ENCODE measurements at regions not wholly inside any gene's neighbourhood (a gene's known extent, or its start where the extent isn't known, plus 50 kb on each side); places are given as distances from the start of the nearest gene placed in this dataset.

GRCh38 chr12:85352016-85352415 is 72.0 kb downstream of the ALX1 start:
- ChIA-PET CTCF (no interaction called here), POLR2A (no interaction called here)
- no peaks in the 10 kb centered on the region for H3K36me3 Mint-ChIP-seq (ENCODE audit: low read depth)
- no peak overlapping the region for H3K27ac Mint-ChIP-seq
- H3K27me3 Mint-ChIP-seq = no peaks in the 10 kb centered on the region
- no peaks in the 10 kb centered on the region for H3K4me1 Mint-ChIP-seq
- no peak for DNase-seq
- H3K9me3 Mint-ChIP-seq = no peaks in the 10 kb centered on the region
- H3K4me3 Mint-ChIP-seq = no peak overlapping the region

DNA sequence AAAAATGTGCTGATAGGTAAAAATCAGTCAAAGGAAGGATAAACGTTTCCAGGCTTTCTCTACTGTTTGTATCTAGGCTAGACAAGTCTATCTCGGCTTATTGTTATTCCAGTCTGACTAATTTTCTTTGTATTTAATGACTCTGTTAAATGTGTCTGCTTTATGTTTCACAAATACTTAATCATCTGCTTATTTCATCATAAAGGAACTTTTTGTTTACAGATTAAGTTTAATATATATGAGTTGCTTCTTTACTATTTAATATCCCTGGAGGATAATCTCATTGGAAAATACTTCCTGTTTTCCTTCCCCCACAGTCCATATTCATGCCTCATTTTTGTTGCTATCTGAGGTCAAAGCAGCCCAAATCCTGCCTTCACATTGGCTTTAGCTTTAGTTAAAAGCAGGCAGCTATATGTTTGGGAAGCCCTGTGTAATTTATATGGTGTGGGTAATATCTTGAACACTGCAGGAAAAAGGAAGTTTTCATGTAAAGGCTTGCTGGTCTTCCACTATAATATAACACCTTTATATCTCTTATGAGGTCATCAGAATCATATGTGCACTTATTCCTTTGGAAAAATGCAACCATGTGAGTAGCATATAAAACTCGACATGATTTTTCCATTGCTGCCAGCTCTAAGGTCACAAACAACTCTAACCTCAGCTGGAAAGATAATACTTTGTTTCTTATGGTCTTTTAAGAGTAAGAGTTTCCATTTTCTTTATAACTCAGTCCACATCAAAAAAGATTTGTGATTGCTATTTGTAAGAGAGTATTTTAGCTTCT is 76.8 kb downstream of the ALX1 start:
- ChIA-PET CTCF (no interaction called here), POLR2A (no interaction called here)
- Mint-ChIP-seq H3K27me3 (no peaks in the 10 kb centered on the region), H3K4me3 (no peak overlapping the region), H3K9me3 (peaks cover 2% of the 10 kb centered on the region), H3K4me1 (no peaks in the 10 kb centered on the region), H3K36me3 (ENCODE audit: low read depth) (no peaks in the 10 kb centered on the region), H3K27ac (no peak overlapping the region)
- DNase-seq = no peak

DNA sequence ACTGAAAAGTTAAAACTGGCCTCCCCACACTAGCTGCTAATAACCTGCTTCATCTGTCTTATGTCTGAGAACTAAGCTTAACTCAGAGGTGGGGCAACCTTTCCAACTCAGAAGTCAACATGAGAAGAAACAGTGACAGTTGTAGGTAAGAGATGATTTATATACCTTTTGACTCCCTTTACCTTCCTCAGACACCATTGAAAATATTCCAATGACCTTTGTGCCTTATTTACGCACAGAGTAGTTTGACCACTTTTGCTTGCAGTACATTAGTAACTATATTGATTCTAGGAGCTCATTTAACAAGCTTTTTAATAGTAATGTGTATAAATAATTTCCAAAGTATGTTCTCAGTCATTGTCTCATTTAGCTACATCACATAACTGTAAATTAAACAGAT is 77.6 kb downstream of the ALX1 start:
- ChIA-PET CTCF (no interaction called here), POLR2A (no interaction called here)
- H3K9me3 Mint-ChIP-seq = peaks cover 3% of the 10 kb centered on the region
- no peaks in the 10 kb centered on the region for H3K36me3 Mint-ChIP-seq (ENCODE audit: low read depth)
- no peak overlapping the region for H3K27ac Mint-ChIP-seq
- H3K4me3 Mint-ChIP-seq = no peak overlapping the region
- DNase-seq = no peak
- no peaks in the 10 kb centered on the region for H3K4me1 Mint-ChIP-seq
- no peaks in the 10 kb centered on the region for H3K27me3 Mint-ChIP-seq

- Mint-ChIP-seq H3K27me3 (no peaks in the 10 kb centered on the region), H3K27ac (no peak overlapping the region), H3K9me3 (peaks cover 3% of the 10 kb centered on the region), H3K36me3 (ENCODE audit: low read depth) (no peaks in the 10 kb centered on the region), H3K4me3 (no peak overlapping the region), H3K4me1 (no peaks in the 10 kb centered on the region)
- DNase-seq = no peak
- ChIA-PET CTCF (no interaction called here), POLR2A (no interaction called here)
Measured at GRCh38 chr12:85358715-85359114, 78.7 kb downstream of the ALX1 start.

DNA sequence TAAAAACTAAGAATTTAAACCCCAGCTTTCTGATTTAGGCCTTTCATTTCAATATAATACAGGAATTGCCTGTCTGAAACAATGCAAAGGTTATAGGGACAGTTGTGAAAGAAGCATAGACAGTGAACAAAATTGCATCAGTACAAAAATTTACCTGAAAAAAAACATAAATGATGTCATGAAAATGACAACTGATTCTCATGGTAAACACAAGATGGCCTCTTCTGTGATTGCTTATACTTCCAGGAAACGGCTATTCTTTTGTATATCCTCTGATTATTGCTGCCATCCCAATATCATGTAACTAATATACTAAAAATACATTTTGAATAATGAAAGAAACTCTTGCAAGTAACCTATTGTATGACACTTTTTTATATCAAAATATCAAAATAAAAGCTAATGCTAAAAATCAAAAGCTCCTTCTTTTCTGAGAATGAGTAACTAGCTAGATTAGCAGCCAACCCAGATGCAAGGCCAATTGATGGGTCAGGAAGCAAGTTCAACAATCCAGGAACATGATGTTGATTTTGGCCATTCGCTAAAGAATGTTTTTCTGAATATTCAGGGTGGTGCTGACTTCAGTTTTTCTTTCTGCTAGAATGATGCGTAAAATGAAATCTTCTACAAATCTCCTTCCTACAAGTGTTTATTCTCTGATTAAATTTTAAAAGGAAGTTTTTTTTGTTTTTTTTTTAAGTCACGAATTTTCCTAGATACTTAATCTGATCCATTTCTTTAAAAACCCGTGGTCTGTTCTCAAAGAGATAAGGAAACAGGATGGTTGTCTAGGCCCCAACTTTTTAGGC is 83.6 kb downstream of the ALX1 start:
- Mint-ChIP-seq H3K27me3 (no peaks in the 10 kb centered on the region), H3K27ac (no peak overlapping the region), H3K4me1 (no peaks in the 10 kb centered on the region), H3K4me3 (no peak overlapping the region), H3K9me3 (peaks cover 6% of the 10 kb centered on the region), H3K36me3 (ENCODE audit: low read depth) (no peaks in the 10 kb centered on the region)
- ChIA-PET POLR2A (no interaction called here), CTCF (no interaction called here)
- DNase-seq = no peak

DNA sequence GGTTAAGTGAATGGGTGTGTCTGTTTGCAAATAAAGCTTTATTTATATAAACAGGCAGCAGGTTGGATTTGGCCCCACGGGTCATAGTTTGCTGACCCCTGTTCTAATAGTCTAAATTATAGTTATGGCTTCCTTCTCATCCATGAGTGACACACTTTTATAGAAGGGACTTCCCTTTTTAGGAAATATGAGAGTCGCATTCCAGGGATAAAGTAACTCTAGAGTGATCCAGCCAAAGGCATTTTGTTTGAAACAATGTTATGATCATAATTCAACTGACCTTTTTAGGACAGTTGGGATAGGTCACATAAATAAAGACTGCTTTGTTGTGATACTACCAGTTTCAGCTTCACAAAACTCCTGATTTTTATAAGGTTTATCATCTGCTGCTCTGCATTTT is 87.9 kb downstream of the ALX1 start:
- DNase-seq = no peak
- Mint-ChIP-seq H3K27me3 (no peaks in the 10 kb centered on the region), H3K36me3 (ENCODE audit: low read depth) (no peaks in the 10 kb centered on the region), H3K9me3 (peaks cover 3% of the 10 kb centered on the region), H3K27ac (no peak overlapping the region), H3K4me1 (no peaks in the 10 kb centered on the region), H3K4me3 (no peak overlapping the region)
- CTCF ChIA-PET = no interaction called here
- POLR2A ChIA-PET = no interaction called here

- no peak overlapping the region for H3K4me3 Mint-ChIP-seq
- no peak for DNase-seq
- CTCF ChIA-PET = no interaction called here
- H3K9me3 Mint-ChIP-seq = peaks cover 3% of the 10 kb centered on the region
- no peak overlapping the region for H3K27ac Mint-ChIP-seq
- H3K27me3 Mint-ChIP-seq = no peaks in the 10 kb centered on the region
- no peaks in the 10 kb centered on the region for H3K36me3 Mint-ChIP-seq (ENCODE audit: low read depth)
- POLR2A ChIA-PET = no interaction called here
- H3K4me1 Mint-ChIP-seq = no peaks in the 10 kb centered on the region
Measured at GRCh38 chr12:85369365-85370154, 89.5 kb downstream of the ALX1 start.

DNA sequence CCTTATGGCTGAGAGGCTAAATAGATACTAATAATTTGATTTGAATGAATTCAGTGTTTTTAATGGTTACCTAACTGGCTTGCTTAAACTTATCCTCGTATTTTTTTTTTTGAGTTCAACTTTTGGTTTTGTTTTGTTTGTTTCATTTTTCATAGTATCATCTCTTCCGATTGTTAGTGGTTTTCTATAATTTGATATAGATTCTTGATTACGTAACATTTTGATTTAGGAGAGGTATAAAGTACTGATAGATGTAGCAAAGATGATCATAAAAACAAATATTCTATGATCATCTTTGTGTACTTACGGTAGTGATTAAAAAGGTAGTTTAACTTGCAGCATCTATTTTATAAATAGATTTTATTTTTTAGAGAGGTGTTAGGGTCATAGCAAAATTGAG is 93.0 kb downstream of the ALX1 start:
- CTCF ChIA-PET = no interaction called here
- Mint-ChIP-seq H3K4me3 (no peak overlapping the region), H3K36me3 (ENCODE audit: low read depth) (no peaks in the 10 kb centered on the region), H3K9me3 (no peaks in the 10 kb centered on the region), H3K4me1 (no peaks in the 10 kb centered on the region), H3K27ac (no peak overlapping the region), H3K27me3 (no peaks in the 10 kb centered on the region)
- POLR2A ChIA-PET = no interaction called here
- DNase-seq = no peak

DNA sequence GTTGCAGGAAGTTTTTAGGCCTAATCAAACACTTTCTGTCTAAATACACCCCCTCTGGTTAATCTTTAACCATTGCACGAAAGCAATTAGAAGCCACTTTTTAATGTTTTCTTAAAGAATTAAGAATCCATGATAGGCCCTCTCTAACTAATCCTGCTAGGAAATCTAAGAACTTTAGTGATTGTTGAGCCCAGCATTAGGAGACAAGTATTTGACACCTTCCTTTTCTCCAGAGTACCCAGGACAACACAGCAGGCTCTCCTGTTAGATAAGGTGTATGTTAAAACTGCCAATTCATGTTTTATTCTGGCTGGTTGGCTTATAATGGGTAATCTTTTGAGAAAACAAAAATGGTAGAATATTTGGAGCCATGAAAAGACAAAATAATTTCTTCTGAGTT is 95.0 kb downstream of the ALX1 start:
- CTCF ChIA-PET = no interaction called here

DNA sequence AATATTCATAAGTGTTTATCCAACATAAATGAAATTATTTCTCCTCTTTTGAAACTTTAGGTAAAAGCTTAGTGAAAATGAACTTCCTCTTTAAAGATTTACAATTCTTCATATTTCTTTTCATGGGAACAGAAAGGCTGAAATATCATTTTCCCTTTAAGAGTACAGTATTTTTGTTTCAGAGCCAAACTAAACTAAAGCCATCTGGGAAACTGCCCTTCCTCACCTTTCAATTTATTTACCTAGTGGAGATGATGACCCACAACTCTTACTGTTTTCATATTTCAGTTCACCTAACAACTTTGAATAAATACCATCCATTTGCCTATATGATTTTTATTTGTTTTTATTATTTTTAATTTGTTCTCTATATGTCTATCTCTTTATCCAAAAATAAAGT is 105.4 kb downstream of the ALX1 start:
- Mint-ChIP-seq H3K4me1 (no peaks in the 10 kb centered on the region), H3K4me3 (no peak overlapping the region), H3K27ac (no peak overlapping the region), H3K27me3 (no peaks in the 10 kb centered on the region), H3K9me3 (no peaks in the 10 kb centered on the region), H3K36me3 (ENCODE audit: low read depth) (no peaks in the 10 kb centered on the region)
- ChIA-PET POLR2A (no interaction called here), CTCF (no interaction called here)
- no peak for DNase-seq

More for the DNA sequence above, 95.0 kb downstream of the ALX1 start:
- POLR2A ChIA-PET = no interaction called here
- Mint-ChIP-seq H3K9me3 (no peaks in the 10 kb centered on the region), H3K4me3 (no peak overlapping the region), H3K27ac (no peak overlapping the region), H3K36me3 (ENCODE audit: low read depth) (no peaks in the 10 kb centered on the region), H3K27me3 (no peaks in the 10 kb centered on the region), H3K4me1 (no peaks in the 10 kb centered on the region)
- DNase-seq = no peak

GRCh38 chr12:85390266-85390665 is 110.2 kb downstream of the ALX1 start:
- POLR2A ChIA-PET = no interaction called here
- H3K4me1 Mint-ChIP-seq = no peaks in the 10 kb centered on the region
- H3K9me3 Mint-ChIP-seq = no peaks in the 10 kb centered on the region
- H3K36me3 Mint-ChIP-seq (ENCODE audit: low read depth) = no peaks in the 10 kb centered on the region
- no peak for DNase-seq
- no peaks in the 10 kb centered on the region for H3K27me3 Mint-ChIP-seq
- no peak overlapping the region for H3K4me3 Mint-ChIP-seq
- CTCF ChIA-PET = no interaction called here
- no peak overlapping the region for H3K27ac Mint-ChIP-seq

DNA sequence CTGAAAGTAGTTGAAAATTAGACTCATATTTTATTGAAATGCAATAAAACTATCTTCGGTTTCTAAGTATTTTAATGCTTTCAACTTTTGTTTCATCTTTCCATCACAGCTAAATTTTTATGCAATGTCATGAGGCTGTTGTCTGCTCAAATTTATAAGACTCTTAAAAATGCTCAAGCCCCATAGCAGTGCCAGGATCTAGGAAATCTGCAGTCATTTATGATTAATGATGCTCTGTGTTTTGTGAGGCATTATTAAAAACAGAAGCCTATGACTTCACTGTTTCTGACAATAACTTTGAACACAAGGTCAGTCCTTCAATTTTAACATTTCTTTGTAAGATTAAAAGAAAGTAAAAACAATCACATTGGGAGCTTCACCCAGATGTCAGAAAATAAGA is 112.5 kb downstream of the ALX1 start:
- no peaks in the 10 kb centered on the region for H3K9me3 Mint-ChIP-seq
- H3K4me1 Mint-ChIP-seq = no peaks in the 10 kb centered on the region
- DNase-seq = no peak
- no peaks in the 10 kb centered on the region for H3K27me3 Mint-ChIP-seq
- ChIA-PET CTCF (no interaction called here), POLR2A (no interaction called here)
- H3K36me3 Mint-ChIP-seq (ENCODE audit: low read depth) = no peaks in the 10 kb centered on the region
- no peak overlapping the region for H3K4me3 Mint-ChIP-seq
- no peak overlapping the region for H3K27ac Mint-ChIP-seq

DNA sequence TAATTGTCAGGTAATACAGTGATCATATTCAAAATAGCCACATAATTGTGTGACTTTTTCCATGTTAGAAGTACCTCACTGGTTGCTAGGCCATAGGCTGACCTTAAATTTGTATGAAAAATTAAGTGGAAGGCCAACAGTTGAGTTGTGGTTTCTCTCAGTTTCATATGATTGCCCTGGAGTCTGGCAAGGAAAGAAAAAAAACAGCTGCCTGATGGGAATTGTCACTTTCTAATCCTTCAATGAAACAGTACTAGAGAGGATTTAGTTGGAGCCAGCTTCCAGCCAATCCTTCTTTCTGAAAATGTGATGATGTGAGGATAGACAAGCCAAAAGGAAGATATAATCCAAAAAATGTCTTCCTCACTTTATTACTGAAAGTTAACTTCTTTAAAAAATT is 113.6 kb downstream of the ALX1 start:
- Mint-ChIP-seq H3K9me3 (no peaks in the 10 kb centered on the region), H3K27ac (no peak overlapping the region), H3K27me3 (no peaks in the 10 kb centered on the region), H3K36me3 (ENCODE audit: low read depth) (no peaks in the 10 kb centered on the region), H3K4me1 (no peaks in the 10 kb centered on the region), H3K4me3 (no peak overlapping the region)
- DNase-seq = no peak
- ChIA-PET POLR2A (no interaction called here), CTCF (no interaction called here)

DNA sequence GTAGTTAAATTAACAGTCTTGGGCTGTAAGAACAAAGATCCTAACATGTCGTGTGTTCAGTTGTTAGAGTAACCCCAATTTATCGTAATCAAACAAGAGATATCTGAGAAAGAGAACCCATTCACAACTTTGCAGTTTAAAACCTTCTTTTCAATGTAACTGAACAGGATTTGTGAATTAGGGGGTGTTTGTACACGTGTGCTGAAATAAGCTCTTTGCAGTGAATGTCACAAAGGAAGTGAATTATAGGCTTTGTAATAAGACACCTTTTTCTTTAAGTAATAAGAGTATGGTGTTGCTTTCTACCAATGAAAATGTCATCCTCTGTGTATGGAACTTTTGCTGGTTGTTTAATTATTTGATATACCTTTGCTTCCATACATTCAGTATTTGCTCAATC is 114.0 kb downstream of the ALX1 start:
- Mint-ChIP-seq H3K4me1 (no peaks in the 10 kb centered on the region), H3K27ac (no peak overlapping the region), H3K36me3 (ENCODE audit: low read depth) (no peaks in the 10 kb centered on the region), H3K4me3 (no peak overlapping the region), H3K27me3 (no peaks in the 10 kb centered on the region), H3K9me3 (no peaks in the 10 kb centered on the region)
- CTCF ChIA-PET = no interaction called here
- no peak for DNase-seq
- POLR2A ChIA-PET = no interaction called here

All from activated CD4-positive, alpha-beta memory T cell treated with anti-CD3 and anti-CD28 coated beads, Interleukin-2, amount 10 ng/mL, durations not matched to agents 7 days and 5 days (primary cell).